ENCODE measurements at regions not wholly inside any gene's neighbourhood (a gene's known extent, or its start where the extent isn't known, plus 50 kb on each side); places are given as distances from the start of the nearest gene placed in this dataset.

DNA sequence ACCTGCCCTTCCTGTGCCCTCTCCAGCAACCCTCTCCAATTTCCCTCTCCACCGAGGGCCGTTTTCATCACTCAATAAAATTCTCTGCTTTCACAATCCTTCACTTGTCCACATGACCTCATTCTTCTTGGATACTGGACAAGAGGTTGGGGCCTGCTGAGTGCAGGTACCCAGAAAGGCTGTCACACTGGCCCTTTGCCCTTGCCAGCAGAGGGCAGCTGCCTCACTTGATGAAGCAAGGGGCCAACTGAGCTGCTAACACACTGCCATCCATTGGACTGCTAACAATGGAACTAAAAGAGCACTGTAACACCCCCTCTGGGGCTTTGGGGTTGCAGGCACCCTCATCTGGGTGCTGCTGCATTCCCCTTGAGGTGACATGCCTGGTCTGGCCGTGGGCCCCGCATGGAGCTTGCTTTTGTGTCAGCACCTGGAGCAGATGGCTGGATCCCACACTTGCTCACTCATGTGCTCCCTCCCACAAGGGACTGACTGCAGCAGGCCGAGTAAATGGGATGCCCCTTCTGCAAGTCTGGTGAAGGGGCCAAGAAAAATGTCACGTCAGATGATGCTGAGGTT, 308.1 kb upstream of the ADCY2 start:
- no peaks in the 10 kb centered on the region for H3K36me3 ChIP-seq
- peaks cover 0 to 5% of the 10 kb centered on the region in 2 donors for H3K9me3 ChIP-seq
- TF ChIP-seq, protein P1, sequence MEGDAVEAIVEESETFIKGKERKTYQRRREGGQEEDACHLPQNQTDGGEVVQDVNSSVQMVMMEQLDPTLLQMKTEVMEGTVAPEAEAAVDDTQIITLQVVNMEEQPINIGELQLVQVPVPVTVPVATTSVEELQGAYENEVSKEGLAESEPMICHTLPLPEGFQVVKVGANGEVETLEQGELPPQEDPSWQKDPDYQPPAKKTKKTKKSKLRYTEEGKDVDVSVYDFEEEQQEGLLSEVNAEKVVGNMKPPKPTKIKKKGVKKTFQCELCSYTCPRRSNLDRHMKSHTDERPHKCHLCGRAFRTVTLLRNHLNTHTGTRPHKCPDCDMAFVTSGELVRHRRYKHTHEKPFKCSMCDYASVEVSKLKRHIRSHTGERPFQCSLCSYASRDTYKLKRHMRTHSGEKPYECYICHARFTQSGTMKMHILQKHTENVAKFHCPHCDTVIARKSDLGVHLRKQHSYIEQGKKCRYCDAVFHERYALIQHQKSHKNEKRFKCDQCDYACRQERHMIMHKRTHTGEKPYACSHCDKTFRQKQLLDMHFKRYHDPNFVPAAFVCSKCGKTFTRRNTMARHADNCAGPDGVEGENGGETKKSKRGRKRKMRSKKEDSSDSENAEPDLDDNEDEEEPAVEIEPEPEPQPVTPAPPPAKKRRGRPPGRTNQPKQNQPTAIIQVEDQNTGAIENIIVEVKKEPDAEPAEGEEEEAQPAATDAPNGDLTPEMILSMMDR (IDR thresholded peaks at IDR 0.05), result no peak
- H3K27ac ChIP-seq, result no peak overlapping the region
- H3K4me1 ChIP-seq, result no peaks in the 10 kb centered on the region
- DNase-seq (ENCODE audit: low spot score), result no peak
- H3K27me3 ChIP-seq, result no peaks in the 10 kb centered on the region
- no peak overlapping the region for H3K4me3 ChIP-seq

GRCh38 chr5:7088849-7089248, 307.1 kb upstream of the ADCY2 start:
- Histone ChIP-seq H3K4me3 (no peak overlapping the region), H3K27ac (no peak overlapping the region), H3K4me1 (no peaks in the 10 kb centered on the region), H3K36me3 (no peaks in the 10 kb centered on the region), H3K9me3 (peaks cover 0 to 5% of the 10 kb centered on the region in 2 donors), H3K27me3 (no peaks in the 10 kb centered on the region)
- TF ChIP-seq, protein P1 (IDR thresholded peaks at IDR 0.05), result no peak
- no peak for DNase-seq (ENCODE audit: low spot score)

DNA sequence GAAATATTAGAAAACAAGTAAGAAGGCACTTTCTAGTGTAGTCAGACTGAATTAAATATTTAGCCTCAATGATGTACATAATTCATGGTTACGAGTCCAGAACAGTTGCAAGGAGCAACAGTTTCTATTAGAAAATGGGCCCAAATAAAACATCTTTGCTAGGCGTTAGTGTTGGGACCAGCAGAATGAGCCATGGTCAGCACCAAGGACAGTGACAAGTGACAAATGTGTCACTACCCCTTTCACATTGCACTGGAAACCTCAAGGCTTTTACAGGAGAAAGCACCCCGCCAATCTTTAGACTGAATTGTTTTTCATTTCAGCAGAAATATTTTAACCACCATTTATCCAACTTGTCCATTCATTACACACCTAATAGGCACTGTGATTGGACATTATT, 301.3 kb upstream of the ADCY2 start:
- H3K4me3 ChIP-seq, result no peak overlapping the region
- H3K27ac ChIP-seq, result no peak overlapping the region
- no peaks in the 10 kb centered on the region for H3K27me3 ChIP-seq
- H3K4me1 ChIP-seq, result no peaks in the 10 kb centered on the region
- no peaks in the 10 kb centered on the region for H3K36me3 ChIP-seq
- TF ChIP-seq, protein P1 (IDR thresholded peaks at IDR 0.05), result no peak
- H3K9me3 ChIP-seq, result no peaks in the 10 kb centered on the region
- no peak for DNase-seq (ENCODE audit: low spot score)

DNA sequence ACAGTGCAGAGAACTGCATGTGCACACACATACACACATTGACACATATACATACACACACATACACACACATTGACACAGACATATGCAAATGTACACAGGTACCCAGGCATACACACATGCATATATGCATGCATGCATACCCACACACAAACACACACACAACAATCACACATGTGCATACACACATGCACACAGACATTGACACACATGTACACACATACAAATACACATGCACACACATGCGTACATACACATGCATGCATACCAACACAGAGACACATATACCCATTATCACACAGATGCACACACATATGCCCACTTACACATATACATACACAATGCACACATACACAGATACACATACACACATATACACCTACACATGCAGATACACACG, 299.6 kb upstream of the ADCY2 start:
- no peak for DNase-seq (ENCODE audit: low spot score)
- Histone ChIP-seq H3K27ac (no peak overlapping the region), H3K27me3 (no peaks in the 10 kb centered on the region), H3K9me3 (no peaks in the 10 kb centered on the region), H3K36me3 (no peaks in the 10 kb centered on the region), H3K4me1 (no peaks in the 10 kb centered on the region), H3K4me3 (no peak overlapping the region)
- TF ChIP-seq, protein P1 (IDR thresholded peaks at IDR 0.05), result no peak

- Histone ChIP-seq H3K27ac (no peak overlapping the region), H3K27me3 (no peaks in the 10 kb centered on the region), H3K36me3 (no peaks in the 10 kb centered on the region), H3K4me3 (no peak overlapping the region), H3K9me3 (no peaks in the 10 kb centered on the region), H3K4me1 (no peaks in the 10 kb centered on the region)
- no peak for DNase-seq (ENCODE audit: low spot score)
- TF ChIP-seq, protein P1 (IDR thresholded peaks at IDR 0.05), result no peak
Measured at GRCh38 chr5:7105358-7105757, 290.6 kb upstream of the ADCY2 start.

DNA sequence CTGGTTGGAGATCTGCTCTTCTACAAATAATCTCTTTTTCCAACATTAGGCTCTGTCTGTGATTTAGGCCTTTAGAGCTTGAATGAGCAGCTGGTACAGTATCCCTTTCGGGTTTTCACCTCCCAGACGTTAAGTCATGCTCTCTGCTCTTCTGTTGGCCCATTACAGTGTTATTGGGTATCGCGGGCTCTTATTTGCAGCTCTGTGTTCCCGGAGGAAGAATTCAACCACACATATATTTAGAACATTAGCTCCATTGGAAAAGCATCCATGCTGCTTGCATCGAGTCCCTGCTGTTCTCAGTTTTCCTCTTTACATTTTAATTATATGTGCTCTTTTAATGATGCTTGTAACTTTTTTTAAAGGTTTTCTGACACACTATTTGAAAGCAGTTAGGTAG, 278.0 kb upstream of the ADCY2 start:
- H3K4me3 ChIP-seq, result no peak overlapping the region
- H3K4me1 ChIP-seq, result no peaks in the 10 kb centered on the region
- TF ChIP-seq, protein P1 (IDR thresholded peaks at IDR 0.05), result no peak
- peaks cover 0 to 5% of the 10 kb centered on the region in 2 donors for H3K9me3 ChIP-seq
- DNase-seq (ENCODE audit: low spot score), result no peak
- H3K27ac ChIP-seq, result no peak overlapping the region
- H3K36me3 ChIP-seq, result no peaks in the 10 kb centered on the region
- no peaks in the 10 kb centered on the region for H3K27me3 ChIP-seq

Measured in right atrium auricular region (tissue), 2 donors.